Bronchial epithelial cell (primary cell): ENCODE measurements at regions not wholly inside any gene's neighbourhood (a gene's known extent, or its start where the extent isn't known, plus 50 kb on each side); places are given as distances from the start of the nearest gene placed in this dataset.

Source experiments
- DNase-seq: peaks from one replicate; pipeline ENCODE4 v3.0.0-alpha.2; 2010; ENCODE audit warnings: low read depth
- FAIRE-seq: peaks from 2 replicates; lab custom pipeline; 2011; peaks lifted over from hg19 to GRCh38; lab: Jason Lieb, UNC
- H3K27me3 ChIP-seq: 2 replicates; pipeline ENCODE4 v1.5.1; 2011; ENCODE audit warnings: low read length; ENCODE audit not compliant: control insufficient read depth, insufficient read depth
- H3K36me3 ChIP-seq: 2 replicates; pipeline ENCODE4 v1.5.1; 2011; ENCODE audit warnings: low read length; ENCODE audit not compliant: control insufficient read depth, insufficient read depth
- H3K4me3 ChIP-seq: 2 replicates; pipeline ENCODE4 v1.5.1; 2011; ENCODE audit warnings: mild to moderate bottlenecking, low read depth, low read length, control low read depth
- TF ChIP-seq, protein P1 (sequence below): IDR thresholded peaks from 2 replicates; pipeline ENCODE4 v1.5.1; 2011; ENCODE audit warnings: mild to moderate bottlenecking, moderate library complexity, low read length, control low read depth, inconsistent platforms; ENCODE audit not compliant: insufficient read depth, severe bottlenecking

DNA sequence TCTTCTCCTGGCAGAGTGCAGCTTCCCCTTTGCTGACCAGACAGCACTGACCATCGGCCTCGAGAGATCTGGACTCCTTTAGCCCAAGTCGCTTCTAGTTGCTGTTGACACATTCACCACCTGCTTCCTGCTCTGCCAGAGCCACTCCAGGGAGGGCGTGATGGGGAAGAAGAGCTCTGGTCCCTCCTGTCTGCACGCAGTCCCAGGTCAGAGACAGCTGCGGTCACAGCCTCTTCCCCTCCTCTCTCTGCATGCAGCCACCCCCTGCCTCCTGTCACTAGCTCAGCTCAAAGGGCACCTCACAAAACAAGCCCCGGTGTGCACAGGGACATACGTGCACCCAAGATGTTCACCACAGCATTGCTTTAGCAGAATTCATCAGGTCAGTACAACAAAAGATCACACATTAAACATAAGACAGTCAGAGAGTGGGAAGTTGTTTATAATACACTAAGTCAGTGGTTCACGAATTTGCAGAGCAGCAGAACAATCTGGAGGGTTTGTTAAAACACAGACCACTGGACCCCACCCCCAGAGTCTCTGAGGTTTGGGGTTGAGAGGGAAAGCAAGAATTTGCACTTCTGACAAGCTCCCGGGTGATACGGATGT, 132.9 kb downstream of the SYF2 start:
- peaks cover 3% of the 10 kb centered on the region for H3K27me3 ChIP-seq
- TF ChIP-seq, protein P1, sequence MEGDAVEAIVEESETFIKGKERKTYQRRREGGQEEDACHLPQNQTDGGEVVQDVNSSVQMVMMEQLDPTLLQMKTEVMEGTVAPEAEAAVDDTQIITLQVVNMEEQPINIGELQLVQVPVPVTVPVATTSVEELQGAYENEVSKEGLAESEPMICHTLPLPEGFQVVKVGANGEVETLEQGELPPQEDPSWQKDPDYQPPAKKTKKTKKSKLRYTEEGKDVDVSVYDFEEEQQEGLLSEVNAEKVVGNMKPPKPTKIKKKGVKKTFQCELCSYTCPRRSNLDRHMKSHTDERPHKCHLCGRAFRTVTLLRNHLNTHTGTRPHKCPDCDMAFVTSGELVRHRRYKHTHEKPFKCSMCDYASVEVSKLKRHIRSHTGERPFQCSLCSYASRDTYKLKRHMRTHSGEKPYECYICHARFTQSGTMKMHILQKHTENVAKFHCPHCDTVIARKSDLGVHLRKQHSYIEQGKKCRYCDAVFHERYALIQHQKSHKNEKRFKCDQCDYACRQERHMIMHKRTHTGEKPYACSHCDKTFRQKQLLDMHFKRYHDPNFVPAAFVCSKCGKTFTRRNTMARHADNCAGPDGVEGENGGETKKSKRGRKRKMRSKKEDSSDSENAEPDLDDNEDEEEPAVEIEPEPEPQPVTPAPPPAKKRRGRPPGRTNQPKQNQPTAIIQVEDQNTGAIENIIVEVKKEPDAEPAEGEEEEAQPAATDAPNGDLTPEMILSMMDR, result no peak

DNA sequence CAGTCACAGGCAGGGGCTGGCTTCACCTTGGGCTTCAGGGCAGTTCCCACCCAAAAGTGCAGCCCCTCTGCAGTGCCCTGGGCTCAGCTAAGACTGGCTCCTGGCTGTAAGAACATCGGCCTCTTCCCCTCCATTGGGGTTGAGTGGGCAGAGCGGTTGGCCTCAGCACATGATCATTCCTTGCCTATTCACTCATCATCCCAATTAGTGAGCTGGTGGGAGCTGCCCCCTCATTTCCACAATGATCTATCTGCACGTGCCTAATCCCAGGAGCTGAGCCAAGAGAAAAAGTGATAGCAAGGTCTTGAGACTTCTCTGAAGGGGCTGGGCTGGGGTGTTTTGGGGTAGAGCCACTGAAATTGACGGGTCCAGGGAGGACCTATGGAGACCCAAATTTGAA, 133.6 kb downstream of the SYF2 start:
- Histone ChIP-seq H3K36me3 (no peaks in the 10 kb centered on the region), H3K4me3 (no peak overlapping the region), H3K27me3 (peaks cover 3% of the 10 kb centered on the region)
- no peak for FAIRE-seq
- no peak for DNase-seq
- TF ChIP-seq, protein P1, result no peak

More for the DNA sequence above, 132.9 kb downstream of the SYF2 start:
- DNase-seq (no peak), FAIRE-seq (no peak)
- Histone ChIP-seq H3K4me3 (no peak overlapping the region), H3K36me3 (no peaks in the 10 kb centered on the region)

DNA sequence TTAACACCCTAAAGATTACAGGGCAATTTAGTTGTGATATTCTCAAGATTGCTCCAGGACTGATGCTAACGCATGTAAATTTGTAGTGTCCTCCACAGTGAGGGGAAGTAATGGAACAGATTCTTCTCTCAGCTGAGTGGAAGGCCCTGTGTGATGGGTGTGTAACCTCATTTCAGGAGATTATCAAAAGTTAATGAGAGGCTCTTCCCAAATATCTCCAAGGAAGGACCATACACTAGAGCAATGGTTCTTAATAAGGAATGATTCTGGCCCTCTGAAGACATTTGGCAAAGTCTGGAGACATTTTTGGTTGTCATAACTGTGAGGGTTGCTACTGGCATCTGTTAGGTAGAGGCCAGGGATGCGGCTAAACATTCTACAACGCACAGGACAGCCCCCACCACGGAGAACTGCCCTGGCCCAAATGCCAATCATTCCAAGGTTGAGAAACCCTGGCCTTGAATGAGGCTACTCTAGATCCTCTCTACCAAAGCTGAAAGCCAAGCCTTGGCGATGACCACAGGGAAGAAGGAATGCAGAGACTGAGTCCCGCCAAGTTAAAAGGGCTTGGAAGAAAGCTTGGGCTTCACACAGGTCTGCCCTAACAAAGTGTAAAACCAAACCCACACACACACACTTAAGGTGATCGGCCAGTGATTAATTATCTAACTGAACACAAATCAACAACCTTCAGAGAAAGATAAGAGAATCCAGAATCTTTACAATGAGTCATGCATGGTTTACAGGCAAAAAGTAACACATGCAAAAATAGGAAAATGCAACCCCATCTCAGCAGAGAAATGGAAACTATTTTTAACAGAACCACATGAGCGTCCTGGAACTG, 135.8 kb downstream of the SYF2 start:
- Histone ChIP-seq H3K4me3 (no peak overlapping the region), H3K27me3 (peaks cover 1% of the 10 kb centered on the region), H3K36me3 (no peaks in the 10 kb centered on the region)
- TF ChIP-seq, protein P1, result no peak
- FAIRE-seq, result no peak
- no peak for DNase-seq

DNA sequence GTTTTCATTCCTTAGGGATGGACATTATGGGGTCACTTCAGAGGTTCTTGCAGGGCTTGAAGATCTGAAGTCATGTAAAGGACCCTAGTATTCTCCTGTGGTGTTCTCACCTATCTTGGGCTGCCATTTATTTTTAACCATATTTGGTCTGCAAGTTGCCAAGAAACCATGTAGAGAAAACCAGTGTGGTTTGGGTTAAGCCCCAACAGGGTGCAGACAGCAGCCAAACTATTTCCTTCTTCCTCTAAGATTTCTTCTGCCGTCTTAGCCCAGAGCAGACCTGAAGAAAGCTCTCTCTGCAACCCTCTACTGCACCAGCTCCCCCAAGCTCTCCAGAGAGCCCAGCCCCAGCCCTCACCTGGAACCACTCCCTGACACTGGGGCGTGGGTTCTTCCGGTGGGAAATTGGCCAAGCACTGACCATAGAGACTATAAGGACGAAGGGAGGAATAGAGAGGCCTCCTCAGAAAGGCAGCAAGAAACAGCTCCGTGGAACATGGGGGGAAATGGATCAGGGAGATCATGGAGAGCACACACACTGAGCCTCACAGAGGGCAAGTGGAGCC, 136.6 kb downstream of the SYF2 start:
- no peak for DNase-seq
- no peak for FAIRE-seq
- no peak overlapping the region for H3K4me3 ChIP-seq
- TF ChIP-seq, protein P1, result no peak
- no peaks in the 10 kb centered on the region for H3K36me3 ChIP-seq
- H3K27me3 ChIP-seq, result peaks cover 1% of the 10 kb centered on the region

DNA sequence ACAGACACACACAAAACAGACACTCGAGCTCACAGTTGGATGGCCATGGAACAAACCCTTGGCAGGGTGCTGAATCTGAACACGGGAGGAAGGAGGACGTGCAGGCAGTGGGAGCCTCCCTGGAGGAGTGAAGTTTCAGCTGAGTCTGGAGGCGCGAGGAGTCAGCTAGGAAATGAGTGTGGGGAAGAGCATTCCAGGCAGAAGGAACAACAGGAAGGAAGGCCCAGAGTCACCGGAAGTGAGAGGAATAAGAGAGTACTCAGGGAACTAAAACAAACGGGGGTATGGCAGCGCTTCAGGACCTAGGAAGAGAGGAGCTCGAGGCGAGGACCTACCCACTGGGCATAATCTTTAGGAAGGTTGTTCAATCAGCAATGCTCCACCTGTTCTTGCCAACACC, 137.3 kb downstream of the SYF2 start:
- TF ChIP-seq, protein P1, result no peak
- no peak for FAIRE-seq
- Histone ChIP-seq H3K27me3 (peaks cover 1% of the 10 kb centered on the region), H3K36me3 (no peaks in the 10 kb centered on the region), H3K4me3 (no peak overlapping the region)
- DNase-seq, result no peak
